Posterior vena cava (tissue), 2 donors: ENCODE measurements at regions not wholly inside any gene's neighbourhood (a gene's known extent, or its start where the extent isn't known, plus 50 kb on each side); places are given as distances from the start of the nearest gene placed in this dataset.

Source experiments
- DNase-seq: peaks from one replicate; pipeline ENCODE4 v3.0.0-alpha.2; 2020; ENCODE audit warnings: low spot score
- intact Hi-C, 2 donors: fragments of 100-400 bp; cut with DNase I; formaldehyde crosslinking; loops; one replicate each; pipeline versions ENCODE4 v1.14.1 to v1.14.2; 2022 to 2023
- donor health status: DM: yes; HTN: yes; CAD: no.
- donor health status: DM: yes; HTN: yes; CAD: no.

GRCh38 chr3:194827486-194827885 lies 141.8 kb downstream of the FAM43A start:
- no peak for DNase-seq
- intact Hi-C loops: no loop called here

GRCh38 chr3:194828116-194828515 lies 142.4 kb downstream of the FAM43A start:
- no peak for DNase-seq
- intact Hi-C loops: no loop called here

GRCh38 chr3:194828926-194829325 lies 143.2 kb downstream of the FAM43A start:
- intact Hi-C loops: no loop called here
- no peak for DNase-seq

- intact Hi-C loops: no loop called here
- no peak for DNase-seq
Measured at GRCh38 chr3:194830401-194830800, 144.7 kb downstream of the FAM43A start.

GRCh38 chr3:194830978-194831377 lies 145.3 kb downstream of the FAM43A start:
- intact Hi-C loops: no loop called here

GRCh38 chr3:194832346-194833104 lies 146.8 kb downstream of the FAM43A start:
- intact Hi-C loops: no loop called here
- no peak for DNase-seq

More at GRCh38 chr3:194830978-194831377, 145.3 kb downstream of the FAM43A start:
- no peak for DNase-seq

GRCh38 chr3:194833114-194833910 lies 147.6 kb downstream of the FAM43A start:
- DNase-seq: no peak
- intact Hi-C loops: no loop called here

DNA sequence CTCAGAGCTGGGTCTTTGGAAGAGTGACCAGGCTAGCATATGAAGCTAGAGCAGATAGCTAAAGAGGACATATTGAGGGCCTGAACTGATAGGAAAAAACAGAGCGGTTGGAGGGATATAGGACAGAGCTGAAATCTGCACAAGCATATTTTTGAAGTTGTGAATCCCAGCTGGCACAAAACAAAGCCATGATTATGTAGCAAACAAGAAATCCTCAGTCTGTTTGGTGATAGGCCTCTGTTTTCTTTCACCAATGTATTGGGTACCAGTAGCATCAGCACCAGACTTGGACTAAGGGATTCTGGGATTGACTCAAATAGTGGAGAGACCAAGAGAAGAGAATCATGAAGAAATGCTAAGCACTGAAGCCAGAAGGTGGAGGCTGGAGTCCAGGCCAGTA lies 151.0 kb downstream of the FAM43A start:
- no peak for DNase-seq
- intact Hi-C loops: no loop called here

DNA sequence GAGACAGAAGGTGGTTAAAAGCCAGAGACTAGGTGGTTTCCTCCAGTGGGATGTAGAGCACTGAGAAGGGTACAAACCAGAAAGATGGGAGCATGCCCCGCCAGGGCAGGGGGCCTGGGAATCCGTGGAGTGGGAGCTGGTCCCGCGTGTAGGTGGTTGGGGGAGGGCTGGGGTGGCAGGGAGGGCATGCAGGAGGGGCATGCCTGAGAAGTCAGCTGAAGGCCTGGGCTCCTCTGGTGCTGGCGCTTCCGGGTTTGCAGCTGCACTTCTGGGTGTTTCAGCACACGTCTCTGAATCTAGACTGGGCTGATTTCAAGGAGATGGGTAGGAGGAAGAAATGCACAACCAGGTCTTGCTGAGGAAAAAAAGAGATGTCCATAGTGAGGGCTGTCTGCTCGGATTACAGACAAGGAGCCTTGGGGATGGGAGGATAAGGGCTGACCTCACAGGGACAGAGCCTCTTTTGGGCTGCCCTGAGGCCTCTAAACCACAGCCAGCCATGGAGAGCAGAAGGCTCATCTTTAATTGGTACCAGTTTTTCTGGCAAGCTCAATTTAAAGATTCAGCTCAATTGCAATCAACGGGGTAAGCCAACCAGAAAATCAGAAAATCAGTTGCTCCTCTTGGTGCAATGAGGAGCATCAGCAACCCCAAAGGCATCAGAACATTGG lies 151.9 kb downstream of the FAM43A start:
- no peak for DNase-seq

GRCh38 chr3:194838236-194838635 lies 152.6 kb downstream of the FAM43A start:
- intact Hi-C loops: no loop called here
- DNase-seq: no peak

More for the DNA sequence above, 151.9 kb downstream of the FAM43A start:
- intact Hi-C loops: no loop called here

GRCh38 chr3:194840661-194841514 lies 155.2 kb downstream of the FAM43A start:
- DNase-seq: peak; percentile 86

DNA sequence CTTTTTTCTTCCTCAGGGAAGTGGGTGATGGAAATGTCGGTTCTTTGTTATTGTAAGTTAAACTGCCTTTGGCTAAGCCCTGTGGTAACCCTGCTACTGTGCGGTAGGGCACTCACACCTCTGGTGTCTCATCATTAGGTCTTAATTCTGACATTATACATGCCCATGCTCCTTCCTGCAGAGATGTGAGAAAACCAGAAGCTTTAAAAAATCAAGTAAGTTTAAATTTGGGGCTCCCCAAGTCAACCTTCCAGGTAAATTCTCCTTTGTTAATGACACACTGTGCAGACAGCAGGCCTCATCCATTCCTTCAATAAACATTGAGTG lies 155.8 kb downstream of the FAM43A start:
- intact Hi-C loops: no loop called here
- DNase-seq: no peak

More at GRCh38 chr3:194840661-194841514, 155.2 kb downstream of the FAM43A start:
- intact Hi-C loops: no loop called here

GRCh38 chr3:194843556-194843955 lies 157.9 kb downstream of the FAM43A start:
- DNase-seq: no peak
- intact Hi-C loops: no loop called here

DNA sequence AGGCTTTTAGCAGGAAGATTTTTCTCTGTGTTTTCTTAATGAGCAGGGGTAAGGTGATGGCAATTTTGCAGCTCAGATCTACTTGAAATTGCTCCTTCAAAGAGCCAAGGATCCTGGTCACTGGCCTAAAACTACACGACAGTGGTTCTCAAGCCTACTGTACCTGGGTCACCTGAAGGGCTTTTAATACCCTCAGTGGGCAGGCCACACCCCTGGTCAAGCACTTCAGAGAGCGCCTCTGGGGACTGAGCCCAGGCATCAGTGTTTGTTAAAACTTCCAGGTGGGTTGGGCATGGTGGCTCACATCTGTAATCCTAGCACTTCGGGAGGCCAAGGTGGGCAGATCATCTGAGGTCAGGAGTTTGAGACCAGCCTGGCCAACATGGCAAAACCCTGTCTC lies 158.4 kb downstream of the FAM43A start:
- no peak for DNase-seq
- intact Hi-C loops: no loop called here

DNA sequence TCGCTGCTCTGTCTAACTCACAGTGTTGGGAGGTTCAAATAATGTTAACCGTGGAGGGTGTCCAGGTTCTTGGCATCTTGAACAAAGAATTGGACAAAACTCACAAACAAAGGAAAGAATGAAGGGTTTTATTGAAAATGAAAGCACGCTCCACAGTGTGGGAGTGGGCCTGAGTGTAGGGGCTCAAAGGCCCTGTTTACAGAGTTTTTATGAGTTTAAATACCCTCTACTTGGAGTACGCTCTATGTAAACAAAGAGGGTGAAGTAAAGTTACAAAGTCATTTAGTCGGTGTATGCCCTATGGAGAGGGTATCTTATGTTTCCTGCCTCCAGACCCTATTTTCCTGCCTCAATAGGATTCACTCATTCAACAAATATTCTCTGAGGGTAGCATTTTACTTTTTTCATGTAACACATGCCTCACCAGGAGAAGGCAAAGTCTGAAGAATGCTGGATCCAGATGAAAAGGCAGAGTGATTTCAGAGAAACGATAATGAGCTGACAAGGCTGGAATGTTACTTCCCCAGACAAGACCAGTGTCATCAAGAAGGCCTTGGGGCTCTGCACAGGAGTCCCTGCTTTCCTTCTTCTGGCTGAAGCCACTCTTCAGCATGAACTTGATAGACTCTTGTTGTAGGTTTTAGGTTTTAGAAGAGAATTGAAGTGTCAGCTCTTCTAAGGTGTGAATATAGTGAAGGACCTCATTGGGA lies 163.6 kb downstream of the FAM43A start:
- DNase-seq: peak; percentile 2
- intact Hi-C loops: no loop called here

- intact Hi-C loops: no loop called here
- DNase-seq: peak; percentile 44
Measured at GRCh38 chr3:194851254-194851653, 165.6 kb downstream of the FAM43A start.

DNA sequence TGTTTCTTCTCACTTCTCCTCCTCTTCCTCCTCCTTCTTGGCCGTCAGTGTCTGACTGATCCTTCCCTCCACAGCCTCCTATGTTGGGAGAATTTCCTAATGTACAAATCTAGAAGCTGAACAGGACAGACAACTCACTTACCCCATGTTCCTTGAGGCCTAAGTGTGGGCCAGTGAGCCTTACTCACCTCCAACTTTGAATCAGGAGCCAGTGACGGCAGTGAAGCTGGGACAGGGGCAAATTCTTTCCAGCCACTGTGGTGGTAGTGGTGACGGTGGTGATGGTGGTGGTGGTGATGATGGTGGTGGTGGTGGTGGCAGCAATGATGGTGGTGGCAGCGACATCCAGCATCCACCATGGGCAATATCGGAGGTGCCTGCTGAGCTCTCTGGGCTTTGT lies 166.3 kb downstream of the FAM43A start:
- intact Hi-C loops: no loop called here
- no peak for DNase-seq

DNA sequence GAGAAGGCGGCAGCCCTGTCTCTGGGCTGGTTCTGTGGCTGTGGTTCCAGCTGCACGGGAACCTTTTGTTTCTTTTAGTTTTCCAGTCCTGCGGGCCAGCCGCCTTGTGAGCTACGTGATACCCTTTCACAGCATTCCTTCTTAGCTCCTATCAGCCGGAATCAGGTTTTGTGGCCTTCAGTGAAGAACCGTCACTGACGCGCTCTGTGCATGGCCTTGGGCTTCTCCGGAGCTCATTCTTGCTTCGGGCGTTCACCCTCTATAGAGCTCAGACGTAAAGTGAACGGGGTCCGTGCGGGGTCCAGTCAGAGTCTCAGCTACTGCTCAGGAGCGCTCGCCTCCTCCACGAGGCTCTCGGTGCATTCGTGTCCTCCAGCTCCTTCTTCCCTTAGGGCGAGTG lies 166.7 kb downstream of the FAM43A start:
- DNase-seq: peak; percentile 40
- intact Hi-C loops: no loop called here
